ENCODE measurements at regions not wholly inside any gene's neighbourhood (a gene's known extent, or its start where the extent isn't known, plus 50 kb on each side); places are given as distances from the start of the nearest gene placed in this dataset.

GRCh38 chr7:67620216-67620933 is 623.7 kb downstream of the TYW1 start:
- no peak for TF ChIP-seq POLR2A (IDR thresholded peaks at IDR 0.05)
- TF ChIP-seq CTCF (IDR thresholded peaks at IDR 0.05 in 4 of 5, conservative IDR thresholded peaks at IDR 0.05 in 1 of 5): no peak
- Histone ChIP-seq H3K27me3 (peaks cover 0 to 13% (median 0%) of the 10 kb centered on the region in 3 donors), H3K36me3 (no peaks in the 10 kb centered on the region), H3K4me1 (peaks cover 0 to 6% of the 10 kb centered on the region in 2 donors), H3K27ac (no peak overlapping the region), H3K9me3 (no peaks in the 10 kb centered on the region), H3K4me3 (no peak overlapping the region)
- DNase-seq (no peak), ATAC-seq (no peak)
- in situ Hi-C loops (cut with MboI; ENCODE audit: low sequenced_read_pairs in 4 of 4) (no loop called here), intact Hi-C loops (cut with DNase I; ENCODE audit: low total_unique reads) (no loop called here)

DNA sequence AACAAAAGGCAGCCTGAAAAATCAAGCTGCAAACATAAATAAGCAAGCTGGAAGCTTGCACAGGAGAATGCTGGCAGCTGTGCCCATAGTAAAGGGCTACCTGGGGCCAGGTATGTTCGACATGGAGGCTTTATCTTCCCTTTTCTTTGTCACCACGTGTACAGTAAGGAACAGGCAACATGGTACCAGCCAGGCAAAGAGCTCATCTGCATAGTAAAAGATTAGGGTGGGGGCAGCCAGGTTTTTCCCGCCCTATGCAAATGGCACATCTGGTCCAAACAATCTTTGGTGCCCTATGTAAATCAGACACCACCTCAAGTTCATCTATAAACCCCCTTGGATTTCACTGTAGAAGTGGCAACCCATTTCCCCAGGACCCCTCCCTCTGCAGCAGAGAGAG is 625.1 kb downstream of the TYW1 start:
- Histone ChIP-seq H3K4me3 (no peak overlapping the region), H3K36me3 (no peaks in the 10 kb centered on the region), H3K27me3 (peaks cover 0 to 13% (median 4%) of the 10 kb centered on the region in 3 donors), H3K4me1 (peaks cover 0 to 6% of the 10 kb centered on the region in 2 donors), H3K27ac (no peak overlapping the region), H3K9me3 (no peaks in the 10 kb centered on the region)
- intact Hi-C loops (cut with DNase I; ENCODE audit: low total_unique reads) (no loop called here), in situ Hi-C loops (cut with MboI; ENCODE audit: low sequenced_read_pairs in 4 of 4) (no loop called here)
- no peak for DNase-seq
- TF ChIP-seq POLR2A (IDR thresholded peaks at IDR 0.05): no peak
- ATAC-seq: no peak

GRCh38 chr7:67625257-67625737 is 628.7 kb downstream of the TYW1 start:
- in situ Hi-C loops (cut with MboI; ENCODE audit: low sequenced_read_pairs in 4 of 4): no loop called here
- peak overlapping the region in 2 of 4 donors; percentile 22 to 26 for H3K4me3 ChIP-seq
- no peaks in the 10 kb centered on the region for H3K9me3 ChIP-seq
- H3K36me3 ChIP-seq: no peaks in the 10 kb centered on the region
- TF ChIP-seq POLR2A (IDR thresholded peaks at IDR 0.05) (no peak), CTCF (IDR thresholded peaks at IDR 0.05 in 4 of 5, conservative IDR thresholded peaks at IDR 0.05 in 1 of 5) (peak; percentile 58 to 79 (median 65))
- H3K27me3 ChIP-seq: peaks cover 0 to 4% (median 2%) of the 10 kb centered on the region in 3 donors
- peak; percentile 46 to 47 for ATAC-seq
- no peaks in the 10 kb centered on the region for H3K4me1 ChIP-seq
- no peak overlapping the region for H3K27ac ChIP-seq
- DNase-seq: peak; percentile 20 to 47
- intact Hi-C loops (cut with DNase I; ENCODE audit: low total_unique reads): no loop called here

GRCh38 chr7:67631476-67631875 is 634.8 kb downstream of the TYW1 start:
- intact Hi-C loops (cut with DNase I; ENCODE audit: low total_unique reads): loop anchor here (10.0 kb wide), 1 partner anchor 147 kb away; no protein-coding TSS in a partner anchor
- Histone ChIP-seq H3K4me3 (no peak overlapping the region), H3K9me3 (no peaks in the 10 kb centered on the region), H3K27ac (no peak overlapping the region), H3K36me3 (no peaks in the 10 kb centered on the region), H3K27me3 (peaks cover 0 to 3% (median 0%) of the 10 kb centered on the region in 3 donors), H3K4me1 (no peaks in the 10 kb centered on the region)
- TF ChIP-seq POLR2A (IDR thresholded peaks at IDR 0.05): no peak
- no peak for TF ChIP-seq CTCF (IDR thresholded peaks at IDR 0.05 in 4 of 5, conservative IDR thresholded peaks at IDR 0.05 in 1 of 5)
- DNase-seq (no peak), ATAC-seq (no peak)
- in situ Hi-C loops (cut with MboI; ENCODE audit: low sequenced_read_pairs in 4 of 4): no loop called here

DNA sequence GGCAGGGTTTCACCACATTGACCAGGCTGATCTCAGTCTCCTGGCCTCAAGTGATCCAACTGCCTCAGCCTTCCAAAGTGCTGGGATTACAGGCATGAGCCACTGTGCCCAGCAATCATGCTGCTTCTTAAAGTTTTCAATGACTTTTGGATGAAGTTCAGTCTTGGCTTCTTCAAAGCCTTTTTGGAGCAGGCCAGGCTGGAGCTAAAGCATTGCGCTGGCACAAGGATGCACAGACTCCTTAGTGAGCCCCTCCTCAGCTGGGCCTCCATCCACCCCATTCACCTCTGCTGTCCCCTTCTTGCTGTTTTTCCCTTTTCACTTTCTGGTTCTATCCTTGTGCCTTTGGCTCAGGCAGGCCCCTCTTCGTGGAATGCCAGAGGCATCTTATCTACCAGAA is 638.6 kb downstream of the TYW1 start:
- H3K27ac ChIP-seq: no peak overlapping the region
- no peak for TF ChIP-seq POLR2A (IDR thresholded peaks at IDR 0.05)
- no peak for TF ChIP-seq CTCF (IDR thresholded peaks at IDR 0.05 in 4 of 5, conservative IDR thresholded peaks at IDR 0.05 in 1 of 5)
- H3K36me3 ChIP-seq: no peaks in the 10 kb centered on the region
- no peak overlapping the region for H3K4me3 ChIP-seq
- no peaks in the 10 kb centered on the region for H3K4me1 ChIP-seq
- ATAC-seq (no peak), DNase-seq (no peak)
- peaks cover 0 to 3% (median 0%) of the 10 kb centered on the region in 3 donors for H3K27me3 ChIP-seq
- H3K9me3 ChIP-seq: no peaks in the 10 kb centered on the region
- in situ Hi-C loops (cut with MboI; ENCODE audit: low sequenced_read_pairs in 4 of 4) (no loop called here), intact Hi-C loops (cut with DNase I; ENCODE audit: low total_unique reads) (loop anchor here (10.0 kb wide), 1 partner anchor 150 kb away; no protein-coding TSS in a partner anchor)

Measured in gastrocnemius medialis (tissue), 4 donors.